Kidney (tissue), 13 donors: ENCODE measurements at regions not wholly inside any gene's neighbourhood (a gene's known extent, or its start where the extent isn't known, plus 50 kb on each side); places are given as distances from the start of the nearest gene placed in this dataset.

ENCODE experiments used
- DNase-seq, 5 donors: peaks; one replicate each; pipeline ENCODE4 v3.0.0-alpha.2; 2013 to 2020
- FAIRE-seq: peaks from 2 replicates; lab custom pipeline; 2012; peaks lifted over from hg19 to GRCh38; lab: Jason Lieb, UNC
- H3K27ac ChIP-seq, 2 donors: one replicate each; pipeline ENCODE4 v1.7.0; 2013; ENCODE audit warnings: low read depth in 2 of 2, low read length in 2 of 2, inconsistent platforms in 1 of 2
- H3K27me3 ChIP-seq: one replicate; pipeline ENCODE4 v1.7.1; 2013; ENCODE audit warnings: low read length, inconsistent platforms; ENCODE audit not compliant: control insufficient read depth, insufficient read depth
- H3K36me3 ChIP-seq, 3 donors: one replicate each; pipeline versions ENCODE4 v1.7.0 to v1.7.1; 2013; ENCODE audit warnings: low read length in 3 of 3, control low read depth in 1 of 3, inconsistent platforms in 1 of 3; ENCODE audit not compliant: insufficient read depth in 3 of 3, control insufficient read depth in 2 of 3
- H3K4me1 ChIP-seq, 3 donors: one replicate each; pipeline versions ENCODE4 v1.7.0 to v1.7.1; 2013; ENCODE audit warnings: low read length in 3 of 3, inconsistent platforms in 1 of 3, low read depth in 1 of 3; ENCODE audit not compliant: control insufficient read depth in 2 of 3, insufficient read depth in 2 of 3
- H3K4me3 ChIP-seq, 3 donors: one replicate each; pipeline versions ENCODE4 v1.7.0 to v1.8.1; 2013; ENCODE audit warnings: low read length in 3 of 3, control low read depth in 1 of 3, inconsistent platforms in 1 of 3
- H3K9ac ChIP-seq, 3 donors: one replicate each; pipeline versions ENCODE4 v1.7.0 to v1.7.1; 2013; ENCODE audit warnings: low read length in 3 of 3, control low read depth in 1 of 3, inconsistent platforms in 1 of 3
- H3K9me3 ChIP-seq, 3 donors: one replicate each; pipeline versions ENCODE4 v1.7.0 to v1.7.1; 2013; ENCODE audit warnings: low read length in 3 of 3, control low read depth in 1 of 3, inconsistent platforms in 1 of 3; ENCODE audit not compliant: control insufficient read depth in 2 of 3, insufficient read depth in 1 of 3
- CTCF ChIP-seq: IDR thresholded peaks from 3 replicates; pipeline ENCODE4 v1.5.1; 2012; ENCODE audit warnings: mild to moderate bottlenecking, moderate library complexity, borderline replicate concordance; ENCODE audit not compliant: insufficient read depth; ENCODE audit errors: extremely low read depth
- intact Hi-C: fragments of 100-400 bp; cut with DNase I; formaldehyde crosslinking; loops from one replicate; pipeline ENCODE4 v1.11.1; 2022
- donor health status: control.
- donor health status: control.
- donor health status: control.
- donor health status: control.
- donor health status: control.
- donor health status: DM: yes; HTN: yes; CAD: no.
- donor health status: Normal renal cell carcinoma (clear cell type).

GRCh38 chr5:56346044-56346710 lies 113.0 kb upstream of the ANKRD55 start:
- Histone ChIP-seq H3K27ac (no peak overlapping the region), H3K36me3 (no peaks in the 10 kb centered on the region), H3K4me3 (no peak overlapping the region), H3K9ac (no peak overlapping the region), H3K4me1 (peaks cover 0 to 3% (median 0%) of the 10 kb centered on the region in 3 donors), H3K9me3 (no peaks in the 10 kb centered on the region), H3K27me3 (no peaks in the 10 kb centered on the region)
- DNase-seq, result no peak
- TF ChIP-seq CTCF, result no peak
- intact Hi-C loops, result no loop called here
- no peak for FAIRE-seq

GRCh38 chr5:56345352-56345751 lies 112.2 kb upstream of the ANKRD55 start:
- H3K27me3 ChIP-seq, result no peaks in the 10 kb centered on the region

GRCh38 chr5:56344594-56344993 lies 111.5 kb upstream of the ANKRD55 start:
- Histone ChIP-seq H3K36me3 (no peaks in the 10 kb centered on the region), H3K4me1 (no peaks in the 10 kb centered on the region), H3K4me3 (no peak overlapping the region), H3K9me3 (no peaks in the 10 kb centered on the region), H3K27me3 (no peaks in the 10 kb centered on the region), H3K9ac (no peak overlapping the region), H3K27ac (no peak overlapping the region)
- TF ChIP-seq CTCF, result no peak
- FAIRE-seq (no peak), DNase-seq (no peak)
- intact Hi-C loops, result no loop called here

More at GRCh38 chr5:56345352-56345751, 112.2 kb upstream of the ANKRD55 start:
- H3K4me3 ChIP-seq, result no peak overlapping the region
- H3K9me3 ChIP-seq, result no peaks in the 10 kb centered on the region
- TF ChIP-seq CTCF, result no peak
- no peak for DNase-seq
- no peak overlapping the region for H3K27ac ChIP-seq
- no peak for FAIRE-seq
- no peaks in the 10 kb centered on the region for H3K36me3 ChIP-seq
- no peak overlapping the region for H3K9ac ChIP-seq
- peaks cover 0 to 2% (median 0%) of the 10 kb centered on the region in 3 donors for H3K4me1 ChIP-seq
- intact Hi-C loops, result no loop called here

- no peak overlapping the region for H3K27ac ChIP-seq
- no peaks in the 10 kb centered on the region for H3K27me3 ChIP-seq
- H3K4me1 ChIP-seq, result no peaks in the 10 kb centered on the region
- H3K4me3 ChIP-seq, result no peak overlapping the region
- no peaks in the 10 kb centered on the region for H3K9me3 ChIP-seq
- H3K9ac ChIP-seq, result no peak overlapping the region
- intact Hi-C loops, result no loop called here
- no peaks in the 10 kb centered on the region for H3K36me3 ChIP-seq
- DNase-seq (no peak), FAIRE-seq (no peak)
- no peak for TF ChIP-seq CTCF
Observed at GRCh38 chr5:56343988-56344387, 110.9 kb upstream of the ANKRD55 start.
